Calu3 (cell line): ENCODE measurements at regions not wholly inside any gene's neighbourhood (a gene's known extent, or its start where the extent isn't known, plus 50 kb on each side); places are given as distances from the start of the nearest gene placed in this dataset.

Experiments
- BruUV-seq: library from RNA; stranded (reverse); fragments of 400-500 nt; replicated peaks from 2 replicates; lab custom pipeline; 2021; lab: Mats Ljungman, UMichigan
- CTCF ChIA-PET: fragments of 300-600 bp; sonication (Branson Sonifier 250); formaldehyde crosslinking; loops from one replicate; lab custom pipeline; 2022; ENCODE audit warnings: antibody characterized with exemption; lab: Charles Lee
- DNase-seq: peaks from one replicate; pipeline ENCODE4 v3.0.0; 2022
- H3K27ac Mint-ChIP-seq: one replicate; pipeline ENCODE4 v1.8.0; 2022; ENCODE audit warnings: mixed read lengths; ENCODE audit not compliant: unreplicated experiment
- H3K27me3 Mint-ChIP-seq: one replicate; pipeline ENCODE4 v1.8.0; 2022; ENCODE audit warnings: mixed read lengths; ENCODE audit not compliant: unreplicated experiment
- H3K36me3 Mint-ChIP-seq: one replicate; pipeline ENCODE4 v1.8.0; 2022; ENCODE audit warnings: mild to moderate bottlenecking, moderate library complexity, mixed read lengths; ENCODE audit not compliant: insufficient read depth, unreplicated experiment
- H3K4me1 Mint-ChIP-seq: one replicate; pipeline ENCODE4 v1.8.0; 2022; ENCODE audit warnings: mild to moderate bottlenecking, low read depth, mixed read lengths; ENCODE audit not compliant: unreplicated experiment
- H3K4me3 Mint-ChIP-seq: one replicate; pipeline ENCODE4 v1.8.0; 2022; ENCODE audit warnings: mild to moderate bottlenecking, low read depth, moderate library complexity, mixed read lengths; ENCODE audit not compliant: unreplicated experiment
- H3K9me3 Mint-ChIP-seq: one replicate; pipeline ENCODE4 v1.8.0; 2022; ENCODE audit warnings: low read depth, mixed read lengths; ENCODE audit not compliant: unreplicated experiment
- CTCF ChIP-seq: fragments of 200-600 bp; IDR thresholded peaks from one replicate; pipeline ENCODE4 v1.8.0; 2022; ENCODE audit warnings: antibody characterized with exemption; ENCODE audit not compliant: unreplicated experiment
- intact Hi-C: fragments of 100-400 bp; cut with micrococcal nuclease; formaldehyde crosslinking; loops from one replicate; pipeline ENCODE4 v1.10.0; 2022; ENCODE audit not compliant: unreplicated experiment

DNA sequence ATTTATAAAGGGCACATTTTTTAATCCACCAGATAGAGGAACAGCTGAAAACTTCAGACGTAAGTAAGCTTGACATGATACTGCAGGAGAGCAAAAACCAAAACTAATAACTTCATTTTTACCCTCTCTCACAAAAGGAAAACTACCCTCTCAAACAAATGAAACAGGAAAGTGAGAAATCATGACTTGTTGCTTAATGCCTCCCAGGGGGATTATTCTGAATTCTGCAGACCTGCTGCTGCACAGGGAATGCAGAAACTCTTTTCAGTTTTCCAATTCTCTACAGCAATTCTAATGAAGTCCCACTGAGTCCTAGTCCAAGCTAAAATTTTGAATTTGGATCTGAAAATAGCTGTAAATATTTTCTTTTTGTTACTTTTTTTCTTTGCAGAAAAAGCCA is 637.1 kb upstream of the CCDC54 start:
- CTCF ChIA-PET, result no interaction called here
- intact Hi-C loops, result no loop called here
- no peak overlapping the region for H3K27ac Mint-ChIP-seq
- peaks cover 3% of the 10 kb centered on the region for H3K4me1 Mint-ChIP-seq
- peaks cover 3% of the 10 kb centered on the region for H3K9me3 Mint-ChIP-seq
- H3K27me3 Mint-ChIP-seq, result no peaks in the 10 kb centered on the region
- no peak for DNase-seq
- H3K36me3 Mint-ChIP-seq, result no peaks in the 10 kb centered on the region
- no peak overlapping the region for H3K4me3 Mint-ChIP-seq
- TF ChIP-seq CTCF, result no peak
- no TSS peak for BruUV-seq

- Mint-ChIP-seq H3K4me1 (peaks cover 16% of the 10 kb centered on the region), H3K9me3 (peaks cover 6% of the 10 kb centered on the region), H3K27ac (peak overlapping the region; percentile 75), H3K27me3 (no peaks in the 10 kb centered on the region), H3K36me3 (no peaks in the 10 kb centered on the region), H3K4me3 (no peak overlapping the region)
- CTCF ChIA-PET, result interaction anchor here (0.5 to 1.1 kb wide), 2 partner anchors 19 to 97 kb away, joined by 3 to 5 read pairs; no protein-coding TSS in a partner anchor
- TF ChIP-seq CTCF, result no peak
- intact Hi-C loops, result no loop called here
- no TSS peak for BruUV-seq
- DNase-seq, result no peak
These were observed 631.7 kb upstream of the CCDC54 start for GRCh38 chr3:106745344-106746168.

DNA sequence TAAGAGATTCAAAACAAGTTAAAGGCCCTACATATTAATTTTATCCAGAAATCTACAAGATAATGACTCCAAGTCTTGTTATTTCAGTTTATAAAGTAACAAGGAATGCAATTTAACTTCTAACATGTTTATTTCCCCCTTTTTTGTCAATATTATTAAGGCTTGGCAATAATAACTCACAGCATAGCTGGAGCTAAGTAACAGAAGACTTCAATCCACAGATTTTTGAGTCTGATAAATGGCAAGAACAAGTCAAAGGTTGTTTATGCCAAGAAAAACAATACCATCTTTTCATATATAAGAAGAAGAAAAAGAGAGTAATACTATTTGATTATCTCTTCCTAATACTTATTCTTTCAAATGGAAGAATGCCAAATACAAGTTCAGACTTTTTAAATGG is 631.0 kb upstream of the CCDC54 start:
- CTCF ChIA-PET, result interaction anchor here (1.1 kb wide), 1 partner anchor 19 kb away, joined by 3 read pairs; no protein-coding TSS in a partner anchor
- H3K9me3 Mint-ChIP-seq, result peaks cover 6% of the 10 kb centered on the region
- intact Hi-C loops, result no loop called here
- peaks cover 16% of the 10 kb centered on the region for H3K4me1 Mint-ChIP-seq
- no peak for DNase-seq
- no peak overlapping the region for H3K27ac Mint-ChIP-seq
- H3K36me3 Mint-ChIP-seq, result no peaks in the 10 kb centered on the region
- TF ChIP-seq CTCF, result no peak
- H3K27me3 Mint-ChIP-seq, result no peaks in the 10 kb centered on the region
- no TSS peak for BruUV-seq
- no peak overlapping the region for H3K4me3 Mint-ChIP-seq

DNA sequence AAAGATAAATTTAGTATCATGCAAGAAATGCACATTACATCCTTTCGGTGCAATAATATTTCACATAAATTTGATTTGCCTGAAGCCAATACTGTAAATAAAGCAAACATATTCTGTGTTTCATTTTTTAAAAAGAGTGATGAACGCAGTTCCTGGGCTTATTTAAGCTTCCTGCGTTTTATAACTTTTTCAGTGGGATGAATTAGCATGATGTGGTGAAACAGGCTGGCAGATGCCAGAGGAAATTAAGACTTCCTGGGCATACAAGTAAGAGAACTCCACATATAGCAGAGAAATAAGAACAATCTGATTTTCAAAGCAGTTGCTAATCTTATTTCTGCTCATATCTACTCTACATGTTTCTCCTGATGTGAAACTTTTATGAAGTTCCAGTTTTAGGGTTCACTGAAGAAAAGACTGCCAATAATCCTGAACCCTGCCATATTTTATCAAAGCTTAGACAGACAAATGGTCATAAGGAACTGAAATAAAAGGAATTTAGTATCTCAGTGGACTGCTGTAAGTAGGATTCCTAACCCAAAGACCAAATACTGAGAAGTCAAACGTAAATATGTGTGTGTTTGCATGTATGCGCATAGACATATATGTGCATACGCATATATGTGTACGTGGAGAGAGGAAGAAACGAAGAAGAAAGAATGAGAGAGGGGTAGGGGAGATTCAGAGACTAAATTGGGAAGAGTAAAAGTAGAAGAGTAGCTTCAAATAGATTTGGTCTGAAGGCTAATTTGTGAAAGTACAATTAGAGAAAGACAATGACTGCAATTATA is 628.6 kb upstream of the CCDC54 start:
- CTCF ChIA-PET, result no interaction called here
- H3K4me1 Mint-ChIP-seq, result peaks cover 16% of the 10 kb centered on the region
- H3K9me3 Mint-ChIP-seq, result peaks cover 11% of the 10 kb centered on the region
- TF ChIP-seq CTCF, result no peak
- H3K27ac Mint-ChIP-seq, result no peak overlapping the region
- no peak overlapping the region for H3K4me3 Mint-ChIP-seq
- no peaks in the 10 kb centered on the region for H3K27me3 Mint-ChIP-seq
- intact Hi-C loops, result no loop called here
- DNase-seq, result no peak
- no TSS peak for BruUV-seq
- no peaks in the 10 kb centered on the region for H3K36me3 Mint-ChIP-seq
